ENCODE measurements at regions not wholly inside any gene's neighbourhood (a gene's known extent, or its start where the extent isn't known, plus 50 kb on each side); places are given as distances from the start of the nearest gene placed in this dataset.

GRCh38 chr13:63026285-63026797 lies 1610.7 kb upstream of the PCDH20 start:
- intact Hi-C loops (cut with DNase I), result no loop called here
- TF ChIP-seq CTCF (IDR thresholded peaks at IDR 0.05), result no peak
- Histone ChIP-seq H3K4me1 (no peaks in the 10 kb centered on the region), H3K4me3 (no peak overlapping the region), H3K9me3 (no peaks in the 10 kb centered on the region), H3K27ac (no peak overlapping the region), H3K27me3 (ENCODE audit: low read depth) (no peaks in the 10 kb centered on the region), H3K36me3 (no peaks in the 10 kb centered on the region)
- no peak for ATAC-seq
- no peak for DNase-seq

DNA sequence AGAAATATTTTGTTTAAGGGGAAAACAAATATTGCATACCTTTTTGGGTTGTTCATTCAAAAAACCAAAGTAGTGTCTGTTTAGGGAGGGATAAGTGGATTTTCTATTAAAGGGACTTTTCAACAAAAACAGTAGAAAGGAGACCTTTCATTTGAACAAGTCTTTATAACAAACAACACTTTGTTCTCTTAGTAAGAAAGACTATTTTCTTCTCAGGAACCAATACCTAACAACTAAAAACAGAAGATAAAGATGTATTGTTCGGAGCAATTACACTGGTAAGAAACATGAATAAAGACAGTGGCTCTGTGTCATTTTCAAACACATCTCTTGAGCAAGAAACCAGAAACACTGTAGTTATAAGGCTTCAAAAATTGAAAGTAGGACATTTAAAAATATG lies 1610.1 kb upstream of the PCDH20 start:
- intact Hi-C loops (cut with DNase I), result no loop called here

GRCh38 chr13:63024458-63024857 lies 1608.8 kb upstream of the PCDH20 start:
- intact Hi-C loops (cut with DNase I), result no loop called here
- no peaks in the 10 kb centered on the region for H3K9me3 ChIP-seq
- no peak overlapping the region for H3K4me3 ChIP-seq
- no peak for DNase-seq
- ATAC-seq, result no peak
- no peaks in the 10 kb centered on the region for H3K36me3 ChIP-seq
- TF ChIP-seq CTCF (IDR thresholded peaks at IDR 0.05), result no peak
- H3K27ac ChIP-seq, result no peak overlapping the region
- H3K4me1 ChIP-seq, result no peaks in the 10 kb centered on the region
- H3K27me3 ChIP-seq (ENCODE audit: low read depth), result no peaks in the 10 kb centered on the region

More for the DNA sequence above, 1610.1 kb upstream of the PCDH20 start:
- no peaks in the 10 kb centered on the region for H3K4me1 ChIP-seq
- no peak for DNase-seq
- no peaks in the 10 kb centered on the region for H3K27me3 ChIP-seq (ENCODE audit: low read depth)
- no peak for ATAC-seq
- H3K9me3 ChIP-seq, result no peaks in the 10 kb centered on the region
- no peak for TF ChIP-seq CTCF (IDR thresholded peaks at IDR 0.05)
- no peak overlapping the region for H3K4me3 ChIP-seq
- H3K36me3 ChIP-seq, result no peaks in the 10 kb centered on the region
- H3K27ac ChIP-seq, result no peak overlapping the region

- TF ChIP-seq CTCF (IDR thresholded peaks at IDR 0.05), result no peak
- Histone ChIP-seq H3K27me3 (ENCODE audit: low read depth) (no peaks in the 10 kb centered on the region), H3K27ac (no peak overlapping the region), H3K36me3 (no peaks in the 10 kb centered on the region), H3K4me3 (no peak overlapping the region), H3K4me1 (no peaks in the 10 kb centered on the region), H3K9me3 (peaks cover 18% of the 10 kb centered on the region)
- intact Hi-C loops (cut with DNase I), result no loop called here
- ATAC-seq, result no peak
- no peak for DNase-seq
Observed at GRCh38 chr13:63011996-63012395, 1596.3 kb upstream of the PCDH20 start.

DNA sequence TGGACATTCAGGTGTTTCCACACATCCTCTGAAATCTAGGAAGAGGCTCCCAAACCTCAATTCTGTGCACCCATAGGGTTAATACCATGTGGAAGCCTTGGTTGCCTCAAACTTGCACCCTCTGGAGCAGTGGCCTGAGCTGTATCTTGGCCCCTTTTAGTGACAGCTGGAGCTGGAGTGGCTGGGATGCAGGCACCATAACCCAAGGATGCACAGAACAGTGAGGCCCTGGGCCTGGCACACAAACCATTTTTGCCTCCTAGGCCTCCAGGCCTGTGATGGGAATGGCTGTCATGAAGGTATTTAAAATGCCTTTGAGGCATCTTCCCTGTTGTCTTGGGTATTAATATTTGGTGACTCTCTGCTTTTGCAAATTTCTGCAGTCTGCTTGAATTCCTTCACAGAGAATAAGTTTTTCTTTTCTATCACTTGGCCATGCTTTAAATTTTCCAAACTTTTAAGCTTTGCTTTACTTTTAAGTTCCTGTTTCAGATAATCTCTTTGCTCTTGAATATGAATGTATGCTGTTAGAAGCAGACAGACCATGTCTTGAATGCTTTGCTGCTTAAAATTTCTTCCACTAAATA lies 1594.5 kb upstream of the PCDH20 start:
- no peak for ATAC-seq
- DNase-seq, result no peak
- no peak for TF ChIP-seq CTCF (IDR thresholded peaks at IDR 0.05)

More for the DNA sequence above, 1594.5 kb upstream of the PCDH20 start:
- intact Hi-C loops (cut with DNase I), result no loop called here
- H3K27ac ChIP-seq, result no peak overlapping the region
- no peak overlapping the region for H3K4me3 ChIP-seq
- H3K27me3 ChIP-seq (ENCODE audit: low read depth), result no peaks in the 10 kb centered on the region
- no peaks in the 10 kb centered on the region for H3K36me3 ChIP-seq
- H3K4me1 ChIP-seq, result no peaks in the 10 kb centered on the region
- peaks cover 34% of the 10 kb centered on the region for H3K9me3 ChIP-seq

Data from lower lobe of right lung (tissue), 2 donors.